WTC11 (cell line): ENCODE measurements at regions not wholly inside any gene's neighbourhood (a gene's known extent, or its start where the extent isn't known, plus 50 kb on each side); places are given as distances from the start of the nearest gene placed in this dataset.

ENCODE experiments used
- ATAC-seq: fragments of 200-7000 bp; cut with Tn5 transposase; 2 replicates; pipeline ENCODE4 v1.10.0; 2021; ENCODE audit warnings: mild to moderate bottlenecking, moderate library complexity
- CTCF ChIA-PET: fragments of 300-600 bp; sonication (Branson Sonifier 250); formaldehyde crosslinking; loops from one replicate; lab custom pipeline; 2021; ENCODE audit warnings: antibody characterized with exemption; lab: Charles Lee
- POLR2A ChIA-PET: fragments of 350-600 bp; sonication (Branson Sonifier 250); formaldehyde crosslinking; loops from one replicate; lab custom pipeline; 2021; ENCODE audit warnings: antibody characterized with exemption; lab: Charles Lee
- DNase-seq: peaks from one replicate; pipeline ENCODE4 v3.0.0; 2021; ENCODE audit warnings: low spot score
- H3K27ac Mint-ChIP-seq: 2 replicates; pipeline ENCODE4 v1.8.0; 2021; ENCODE audit warnings: mixed read lengths
- H3K27me3 Mint-ChIP-seq: 2 replicates; pipeline ENCODE4 v1.8.0; 2021; ENCODE audit warnings: low read depth, mild to moderate bottlenecking, moderate library complexity, mixed read lengths
- H3K36me3 Mint-ChIP-seq: 2 replicates; pipeline ENCODE4 v1.8.0; 2021; ENCODE audit warnings: mixed read lengths
- H3K4me1 Mint-ChIP-seq: 2 replicates; pipeline ENCODE4 v1.8.0; 2022; ENCODE audit warnings: mixed read lengths
- H3K4me3 Mint-ChIP-seq: 2 replicates; pipeline ENCODE4 v1.8.0; 2021; ENCODE audit warnings: mild to moderate bottlenecking, moderate library complexity, mixed read lengths
- H3K9me3 Mint-ChIP-seq: 2 replicates; pipeline ENCODE4 v1.8.0; 2021; ENCODE audit warnings: mixed read lengths
- AFF4 ChIP-seq: sonication (generic); formaldehyde crosslinking; IDR thresholded peaks from 2 replicates; pipeline ENCODE4 v1.8.1; 2023; ENCODE audit warnings: mild to moderate bottlenecking, missing genetic modification reagents, borderline replicate concordance
- CREM ChIP-seq: sonication (generic); formaldehyde crosslinking; IDR thresholded peaks from 2 replicates; pipeline ENCODE4 v1.8.1; 2022; ENCODE audit warnings: mild to moderate bottlenecking, missing genetic modification reagents, moderate library complexity
- ERG ChIP-seq: fragments of 250-450 bp; sonication (Bioruptor Pico); IDR thresholded peaks from 2 replicates; pipeline ENCODE4 v1.8.0; 2021; ENCODE audit warnings: mild to moderate bottlenecking
- ESRRA ChIP-seq: sonication (generic); formaldehyde crosslinking; IDR thresholded peaks from 2 replicates; pipeline ENCODE4 v1.8.1; 2022; ENCODE audit warnings: mild to moderate bottlenecking, missing genetic modification reagents, borderline replicate concordance
- FOXP1 ChIP-seq: sonication (generic); formaldehyde crosslinking; IDR thresholded peaks from 2 replicates; pipeline ENCODE4 v1.8.0; 2022; ENCODE audit warnings: missing genetic modification reagents, mild to moderate bottlenecking, moderate library complexity, borderline replicate concordance
- FOXP4 ChIP-seq: sonication (generic); formaldehyde crosslinking; IDR thresholded peaks from 2 replicates; pipeline ENCODE4 v1.8.0; 2022; ENCODE audit warnings: mild to moderate bottlenecking, missing genetic modification reagents
- GABPB1 ChIP-seq: sonication (generic); formaldehyde crosslinking; IDR thresholded peaks from 2 replicates; pipeline ENCODE4 v1.8.1; 2023; ENCODE audit warnings: mild to moderate bottlenecking, missing genetic modification reagents
- GRHL2 ChIP-seq: fragments of 250-450 bp; sonication (Bioruptor Pico); IDR thresholded peaks from 2 replicates; pipeline ENCODE4 v1.8.0; 2022; ENCODE audit warnings: mild to moderate bottlenecking, moderate library complexity; ENCODE audit not compliant: insufficient replicate concordance, severe bottlenecking
- GTF2I ChIP-seq: fragments of 250-450 bp; sonication (Bioruptor Pico); conservative IDR thresholded peaks from 2 replicates; pipeline ENCODE4 v1.4.0; 2021; ENCODE audit warnings: mild to moderate bottlenecking
- MAX ChIP-seq: sonication (generic); formaldehyde crosslinking; IDR thresholded peaks from 2 replicates; pipeline ENCODE4 v1.8.0; 2022; ENCODE audit warnings: mild to moderate bottlenecking, missing genetic modification reagents
- PRRX2 ChIP-seq: fragments of 250-450 bp; sonication (Bioruptor Pico); IDR thresholded peaks from 2 replicates; pipeline ENCODE4 v1.8.0; 2021; ENCODE audit warnings: mild to moderate bottlenecking
- SMAD3 ChIP-seq: sonication (generic); formaldehyde crosslinking; IDR thresholded peaks from 2 replicates; pipeline ENCODE4 v1.8.0; 2022; ENCODE audit warnings: missing genetic modification reagents, mild to moderate bottlenecking, borderline replicate concordance
- SOX15 ChIP-seq: fragments of 250-450 bp; sonication (Bioruptor Pico); IDR thresholded peaks from 2 replicates; pipeline ENCODE4 v1.9.0; 2021; ENCODE audit warnings: mild to moderate bottlenecking
- TCF7 ChIP-seq: sonication (generic); formaldehyde crosslinking; IDR thresholded peaks from 2 replicates; pipeline ENCODE4 v1.8.0; 2022; ENCODE audit warnings: mild to moderate bottlenecking, low read depth, missing genetic modification reagents, moderate library complexity
- TEAD4 ChIP-seq: sonication (generic); formaldehyde crosslinking; IDR thresholded peaks from 2 replicates; pipeline ENCODE4 v1.8.0; 2022; ENCODE audit warnings: mild to moderate bottlenecking, missing genetic modification reagents
- ZMAT4 ChIP-seq: fragments of 250-450 bp; sonication (Bioruptor Pico); IDR thresholded peaks from 2 replicates; pipeline ENCODE4 v1.9.0; 2021; ENCODE audit warnings: mild to moderate bottlenecking
- ZNF263 ChIP-seq: sonication (generic); formaldehyde crosslinking; IDR thresholded peaks from 2 replicates; pipeline ENCODE4 v1.8.1; 2022; ENCODE audit warnings: low read depth, mild to moderate bottlenecking, moderate library complexity, missing genetic modification reagents
- ZNF396 ChIP-seq: fragments of 250-450 bp; sonication (Bioruptor Pico); IDR thresholded peaks from 2 replicates; pipeline ENCODE4 v1.8.0; 2021; ENCODE audit warnings: mild to moderate bottlenecking, moderate library complexity, borderline replicate concordance
- ZNF425 ChIP-seq: fragments of 250-450 bp; sonication (Bioruptor Pico); conservative IDR thresholded peaks from 2 replicates; pipeline ENCODE4 v1.9.0; 2021; ENCODE audit warnings: mild to moderate bottlenecking

- TF ChIP-seq PRRX2 (CRISPR knock-in tag) (no peak), ZMAT4 (no peak)
Measured at GRCh38 chr10:128863411-128863810, 603.6 kb upstream of the MGMT start (continued).

- no peak for ATAC-seq
- Mint-ChIP-seq H3K4me1 (peaks cover 13% of the 10 kb centered on the region), H3K27me3 (no peaks in the 10 kb centered on the region; the same call in 1 of the 2 replicates), H3K36me3 (no peaks in the 10 kb centered on the region), H3K9me3 (peaks cover 14% of the 10 kb centered on the region), H3K4me3 (no peak overlapping the region), H3K27ac (no peak overlapping the region)
- TF ChIP-seq ZNF396 (CRISPR knock-in tag) (no peak), SOX15 (CRISPR knock-in tag) (no peak), GRHL2 (CRISPR knock-in tag) (no peak), ERG (CRISPR knock-in tag) (no peak), FOXP1 (no peak), ZNF263 (no peak), ESRRA (no peak), FOXP4 (CRISPR knock-in tag) (no peak), GABPB1 (CRISPR knock-in tag) (no peak), CREM (no peak), TCF7 (no peak), MAX (CRISPR knock-in tag) (no peak), ZNF425 (CRISPR knock-in tag) (no peak), GTF2I (CRISPR knock-in tag) (no peak), TEAD4 (no peak), SMAD3 (CRISPR knock-in tag) (no peak), AFF4 (CRISPR knock-in tag) (no peak)
- POLR2A ChIA-PET, result no interaction called here
- DNase-seq, result no peak
- CTCF ChIA-PET, result no interaction called here
Measured at GRCh38 chr10:128863823-128864405, 603.1 kb upstream of the MGMT start.
